ENCODE measurements at regions not wholly inside any gene's neighbourhood (a gene's known extent, or its start where the extent isn't known, plus 50 kb on each side); places are given as distances from the start of the nearest gene placed in this dataset.

GRCh38 chr2:215839309-215839708 is 174.0 kb downstream of the MREG start:
- Histone ChIP-seq H3K27me3 (no peaks in the 10 kb centered on the region), H3K4me3 (no peak overlapping the region), H3K36me3 (no peaks in the 10 kb centered on the region), H3K27ac (no peak overlapping the region), H3K4me1 (peaks cover 0 to 11% of the 10 kb centered on the region in 2 donors), H3K9me3 (no peaks in the 10 kb centered on the region)
- no peak for TF ChIP-seq CTCF (IDR thresholded peaks at IDR 0.05)
- intact Hi-C loops (cut with DNase I): no loop called here
- DNase-seq (ENCODE audit: low spot score in 2 of 2): no peak

- no peak for TF ChIP-seq CTCF (IDR thresholded peaks at IDR 0.05)
These were observed 176.5 kb downstream of the MREG start for GRCh38 chr2:215836881-215837280.

GRCh38 chr2:215835657-215836056 is 177.7 kb downstream of the MREG start:
- no peak for TF ChIP-seq CTCF (IDR thresholded peaks at IDR 0.05)
- no peaks in the 10 kb centered on the region for H3K27me3 ChIP-seq
- no peaks in the 10 kb centered on the region for H3K36me3 ChIP-seq
- intact Hi-C loops (cut with DNase I): no loop called here
- no peaks in the 10 kb centered on the region for H3K9me3 ChIP-seq
- no peak for DNase-seq (ENCODE audit: low spot score in 2 of 2)
- H3K4me1 ChIP-seq: peaks cover 2 to 6% of the 10 kb centered on the region in 2 donors
- H3K4me3 ChIP-seq: no peak overlapping the region
- no peak overlapping the region for H3K27ac ChIP-seq

More at GRCh38 chr2:215836881-215837280, 176.5 kb downstream of the MREG start:
- H3K27me3 ChIP-seq: no peaks in the 10 kb centered on the region
- H3K4me1 ChIP-seq: peaks cover 0 to under 1% of the 10 kb centered on the region in 2 donors
- no peaks in the 10 kb centered on the region for H3K9me3 ChIP-seq
- no peaks in the 10 kb centered on the region for H3K36me3 ChIP-seq
- no peak overlapping the region for H3K27ac ChIP-seq
- DNase-seq (ENCODE audit: low spot score in 2 of 2): no peak
- no peak overlapping the region for H3K4me3 ChIP-seq
- intact Hi-C loops (cut with DNase I): no loop called here

- no peak overlapping the region for H3K27ac ChIP-seq
These were observed 178.1 kb downstream of the MREG start for GRCh38 chr2:215835231-215835630.

DNA sequence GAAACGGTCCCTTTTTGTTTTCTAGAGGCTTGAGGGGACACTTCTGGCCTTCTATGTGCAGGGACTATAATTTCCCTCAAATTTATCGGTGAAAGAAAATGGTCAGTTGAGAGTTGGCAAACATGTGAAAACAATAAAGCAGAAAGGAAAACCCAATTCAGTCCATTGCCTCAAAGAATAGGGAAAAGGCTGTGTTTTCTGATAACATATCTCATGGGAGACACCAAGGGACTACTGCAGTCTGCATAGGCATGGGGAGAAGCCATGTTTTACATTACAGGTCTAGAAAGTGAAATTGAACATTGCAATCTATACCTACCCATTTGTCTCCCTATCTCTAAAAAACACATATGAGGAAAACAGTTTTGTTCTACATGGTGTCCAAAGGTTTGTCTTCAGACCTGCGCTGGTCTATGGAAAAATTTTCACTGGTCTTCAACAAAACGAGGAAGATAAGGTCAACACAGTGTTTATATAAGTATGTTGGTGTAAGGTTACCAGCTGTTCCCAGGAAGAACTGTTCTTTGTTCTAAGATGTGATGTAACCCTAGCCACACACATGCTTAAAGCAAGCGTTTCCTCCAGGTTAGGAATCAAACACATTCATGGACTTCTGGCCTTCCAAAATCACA is 179.7 kb downstream of the MREG start:
- Histone ChIP-seq H3K9me3 (no peaks in the 10 kb centered on the region), H3K36me3 (no peaks in the 10 kb centered on the region), H3K4me3 (no peak overlapping the region), H3K4me1 (peaks cover 3 to 8% of the 10 kb centered on the region in 2 donors), H3K27ac (no peak overlapping the region), H3K27me3 (no peaks in the 10 kb centered on the region)
- intact Hi-C loops (cut with DNase I): no loop called here
- DNase-seq (ENCODE audit: low spot score in 2 of 2): no peak
- TF ChIP-seq CTCF (IDR thresholded peaks at IDR 0.05): no peak

More at GRCh38 chr2:215835231-215835630, 178.1 kb downstream of the MREG start:
- peaks cover 3 to 6% of the 10 kb centered on the region in 2 donors for H3K4me1 ChIP-seq
- H3K4me3 ChIP-seq: no peak overlapping the region
- TF ChIP-seq CTCF (IDR thresholded peaks at IDR 0.05): no peak
- no peaks in the 10 kb centered on the region for H3K27me3 ChIP-seq
- DNase-seq (ENCODE audit: low spot score in 2 of 2): no peak
- intact Hi-C loops (cut with DNase I): no loop called here
- H3K36me3 ChIP-seq: no peaks in the 10 kb centered on the region
- H3K9me3 ChIP-seq: no peaks in the 10 kb centered on the region

Data from ascending aorta (tissue), 2 donors.